Spleen (tissue), 7 donors: ENCODE measurements at regions not wholly inside any gene's neighbourhood (a gene's known extent, or its start where the extent isn't known, plus 50 kb on each side); places are given as distances from the start of the nearest gene placed in this dataset.

Experiments
- CTCF ChIP-seq, 11 experiments: fragments of 200-600 bp in 7 of 11; fragments of 450-650 bp in 4 of 11; sonication (generic) in 4 of 11; IDR thresholded peaks in 8 of 11; conservative IDR thresholded peaks in 3 of 11; 1 replicate in 7 of 11; 2 replicates in 4 of 11; pipeline versions ENCODE4 v1.4.0 to v1.8.0; 2016 to 2021; ENCODE audit warnings: antibody characterized with exemption in 11 of 11, inconsistent platforms in 4 of 11, mild to moderate bottlenecking in 1 of 11
- POLR2AphosphoS5 ChIP-seq, 3 donors: sonication (generic); formaldehyde crosslinking; IDR thresholded peaks; one replicate each; pipeline ENCODE4 v1.5.1; 2017; ENCODE audit warnings: antibody characterized with exemption in 3 of 3
- donor health status: DM: no; HTN: no; CAD: no; lungs with moderate emphysema.
- donor health status: DM: no; HTN: no; CAD: no.
- donor health status: DM: no; HTN: no; CAD: no.

GRCh38 chr17:33493566-33493965 is 200.5 kb upstream of the ASIC2 start:
- TF ChIP-seq CTCF (IDR thresholded peaks at IDR 0.05 in 8 of 11, conservative IDR thresholded peaks at IDR 0.05 in 3 of 11) = no peak
- TF ChIP-seq POLR2AphosphoS5 (IDR thresholded peaks at IDR 0.05) = no peak
